Neural progenitor cell (in vitro differentiated cells): ENCODE measurements at regions not wholly inside any gene's neighbourhood (a gene's known extent, or its start where the extent isn't known, plus 50 kb on each side); places are given as distances from the start of the nearest gene placed in this dataset.

Source experiments
- DNase-seq: peaks from one replicate; pipeline ENCODE4 v3.0.0-alpha.2; 2016; ENCODE audit warnings: low spot score
- H2AFZ ChIP-seq: fragments of 200-600 bp; sonication (generic); replicated peaks from 2 replicates; pipeline ENCODE4 v1.6.1; 2016; ENCODE audit warnings: antibody characterized with exemption
- H3F3A ChIP-seq: fragments of 200-600 bp; sonication (generic); 2 replicates; pipeline ENCODE4 v1.6.1; 2016; ENCODE audit warnings: antibody characterized with exemption, low read depth
- H3K27ac ChIP-seq: fragments of 200-600 bp; sonication (generic); 2 replicates; pipeline ENCODE4 v1.5.1; 2016; ENCODE audit warnings: mild to moderate bottlenecking
- H3K27me3 ChIP-seq: fragments of 200-600 bp; sonication (generic); 2 replicates; pipeline ENCODE4 v1.6.1; 2016; ENCODE audit warnings: mild to moderate bottlenecking, moderate library complexity
- H3K36me3 ChIP-seq: fragments of 200-600 bp; sonication (generic); 2 replicates; pipeline ENCODE4 v1.5.1; 2016
- H3K4me1 ChIP-seq: fragments of 200-600 bp; sonication (generic); 2 replicates; pipeline ENCODE4 v1.6.1; 2016; ENCODE audit warnings: mixed run types
- H3K4me2 ChIP-seq: fragments of 200-600 bp; sonication (generic); 2 replicates; pipeline ENCODE4 v1.6.1; 2016
- H3K4me3 ChIP-seq: fragments of 200-600 bp; sonication (generic); 2 replicates; pipeline ENCODE4 v1.5.1; 2016
- H3K79me2 ChIP-seq: fragments of 200-600 bp; sonication (generic); 2 replicates; pipeline ENCODE4 v1.6.1; 2016; ENCODE audit warnings: low read depth
- H3K9ac ChIP-seq: fragments of 200-600 bp; sonication (generic); 2 replicates; pipeline ENCODE4 v1.6.1; 2016
- H3K9me3 ChIP-seq: fragments of 200-600 bp; sonication (generic); 2 replicates; pipeline ENCODE4 v1.5.1; 2016; ENCODE audit warnings: low read depth
- H4K20me1 ChIP-seq: fragments of 200-600 bp; sonication (generic); 2 replicates; pipeline ENCODE4 v1.6.1; 2016; ENCODE audit warnings: low read depth
- H3K27ac Mint-ChIP-seq: 3 replicates; pipeline ENCODE4 v1.8.0; 2021; ENCODE audit warnings: mixed read lengths
- H3K27me3 Mint-ChIP-seq: 2 replicates; pipeline ENCODE4 v1.8.0; 2022; ENCODE audit warnings: low read depth, mild to moderate bottlenecking, inconsistent platforms, moderate library complexity, mixed read lengths; ENCODE audit not compliant: insufficient read depth
- H3K36me3 Mint-ChIP-seq: 3 replicates; pipeline ENCODE4 v1.8.0; 2021; ENCODE audit warnings: mixed read lengths
- H3K4me1 Mint-ChIP-seq: 3 replicates; pipeline ENCODE4 v1.8.0; 2021; ENCODE audit warnings: mixed read lengths
- H3K4me3 Mint-ChIP-seq: 3 replicates; pipeline ENCODE4 v1.8.0; 2021; ENCODE audit warnings: mild to moderate bottlenecking, moderate library complexity, mixed read lengths
- H3K9me3 Mint-ChIP-seq: 3 replicates; pipeline ENCODE4 v1.8.0; 2020; ENCODE audit warnings: mixed read lengths
- CTCF ChIP-seq: fragments of 200-600 bp; sonication (generic); IDR thresholded peaks from 2 replicates; pipeline ENCODE4 v1.5.1; 2017; ENCODE audit warnings: antibody characterized with exemption, mild to moderate bottlenecking
- EZH2 ChIP-seq: fragments of 200-600 bp; sonication (generic); IDR thresholded peaks from 2 replicates; pipeline ENCODE4 v1.6.1; 2017; ENCODE audit warnings: antibody characterized with exemption, mild to moderate bottlenecking, moderate library complexity
- EZH2phosphoT487 ChIP-seq: fragments of 200-600 bp; sonication (generic); IDR thresholded peaks from 2 replicates; pipeline ENCODE4 v1.6.1; 2017; ENCODE audit warnings: antibody characterized with exemption

DNA sequence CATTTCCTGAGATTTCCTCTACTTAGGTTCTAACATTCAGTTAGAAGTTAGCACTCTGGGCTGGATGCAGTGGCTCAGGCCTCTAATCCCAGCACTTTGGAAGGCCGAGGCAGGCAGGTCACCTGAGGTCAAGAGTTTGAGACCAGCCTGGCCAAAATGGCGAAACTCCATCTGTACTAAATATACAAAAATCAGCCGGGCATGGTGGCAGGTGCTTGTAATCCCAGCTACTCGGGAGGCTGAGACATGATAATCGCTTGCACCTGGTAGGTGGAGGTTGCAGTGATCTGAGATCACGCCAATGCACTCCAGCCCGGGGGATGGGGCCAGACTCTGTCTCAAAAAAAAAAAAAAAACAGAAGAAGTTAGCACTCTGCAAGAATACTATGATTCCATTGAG is 1430.9 kb downstream of the CDH11 start:
- peaks cover 2% of the 10 kb centered on the region for H3K4me1 Mint-ChIP-seq
- no peaks in the 10 kb centered on the region for H3K79me2 ChIP-seq
- peaks cover 3% of the 10 kb centered on the region for H3K9me3 ChIP-seq
- H3K4me1 ChIP-seq: no peaks in the 10 kb centered on the region
- no peak overlapping the region for H3K27ac Mint-ChIP-seq
- no peaks in the 10 kb centered on the region for H3K36me3 Mint-ChIP-seq
- H3F3A ChIP-seq: no peaks in the 10 kb centered on the region
- no peak overlapping the region for H2AFZ ChIP-seq
- H3K4me3 ChIP-seq: no peak overlapping the region
- no peaks in the 10 kb centered on the region for H3K36me3 ChIP-seq
- TF ChIP-seq EZH2phosphoT487 (no peak), CTCF (no peak), EZH2 (no peak)
- H3K4me3 Mint-ChIP-seq: no peak overlapping the region
- H4K20me1 ChIP-seq: no peaks in the 10 kb centered on the region
- no peak overlapping the region for H3K4me2 ChIP-seq
- no peak overlapping the region for H3K9ac ChIP-seq
- H3K27me3 ChIP-seq: no peaks in the 10 kb centered on the region
- H3K27ac ChIP-seq: no peak overlapping the region
- no peak for DNase-seq
- peaks cover 2% of the 10 kb centered on the region for H3K9me3 Mint-ChIP-seq
- no peaks in the 10 kb centered on the region for H3K27me3 Mint-ChIP-seq

DNA sequence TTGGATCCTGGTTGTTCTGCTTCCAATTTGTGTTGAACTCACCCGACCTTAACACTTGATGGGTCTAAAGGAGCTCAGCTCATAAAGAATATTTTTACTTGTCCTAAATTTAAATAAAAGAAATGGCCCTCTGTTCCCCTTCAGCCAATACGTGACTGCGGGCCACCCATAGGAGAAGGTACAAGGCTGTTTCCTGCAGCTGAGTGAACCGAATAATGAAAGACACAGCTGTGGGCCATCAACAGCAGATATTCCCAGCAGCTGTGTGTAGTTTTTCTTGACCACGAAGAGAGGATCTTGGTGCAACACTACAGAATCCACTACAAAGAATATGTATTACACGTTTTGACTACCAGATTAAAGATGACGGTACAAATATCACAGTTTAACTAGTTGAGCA is 1431.6 kb downstream of the CDH11 start:
- no peak overlapping the region for H3K4me3 ChIP-seq
- no peak overlapping the region for H3K4me2 ChIP-seq
- no peak for DNase-seq
- H3K36me3 ChIP-seq: no peaks in the 10 kb centered on the region
- no peak overlapping the region for H3K27ac ChIP-seq
- no peaks in the 10 kb centered on the region for H4K20me1 ChIP-seq
- H3K9ac ChIP-seq: no peak overlapping the region
- no peak overlapping the region for H3K27ac Mint-ChIP-seq
- no peaks in the 10 kb centered on the region for H3K27me3 ChIP-seq
- H3K4me3 Mint-ChIP-seq: no peak overlapping the region
- H3K9me3 Mint-ChIP-seq: peaks cover 6% of the 10 kb centered on the region
- TF ChIP-seq CTCF (no peak), EZH2phosphoT487 (no peak), EZH2 (no peak)
- peaks cover 3% of the 10 kb centered on the region for H3K9me3 ChIP-seq
- H3K4me1 Mint-ChIP-seq: peaks cover 2% of the 10 kb centered on the region
- H3K27me3 Mint-ChIP-seq: peaks cover 3% of the 10 kb centered on the region
- no peaks in the 10 kb centered on the region for H3K4me1 ChIP-seq
- no peaks in the 10 kb centered on the region for H3F3A ChIP-seq
- H2AFZ ChIP-seq: no peak overlapping the region
- no peaks in the 10 kb centered on the region for H3K36me3 Mint-ChIP-seq
- no peaks in the 10 kb centered on the region for H3K79me2 ChIP-seq

DNA sequence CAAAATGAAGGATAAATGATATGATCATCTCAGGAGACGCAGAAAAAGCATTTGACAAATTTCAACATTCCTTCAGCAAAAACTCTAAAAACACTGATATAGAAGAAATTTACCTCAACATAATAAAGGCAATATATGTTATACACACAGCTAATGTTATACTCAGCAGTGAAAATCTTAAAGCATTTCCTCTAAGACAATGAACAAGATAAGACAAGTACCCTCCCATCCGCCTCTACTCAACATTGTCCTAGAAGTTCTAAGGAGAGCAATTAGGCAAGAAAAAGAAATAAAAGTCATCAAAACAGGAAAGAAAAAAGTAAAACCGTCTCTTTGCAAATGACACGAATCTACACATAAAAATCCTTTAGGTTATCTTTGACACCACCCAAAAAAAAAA is 1432.8 kb downstream of the CDH11 start:
- Histone ChIP-seq H2AFZ (no peak overlapping the region), H4K20me1 (no peaks in the 10 kb centered on the region), H3K79me2 (no peaks in the 10 kb centered on the region), H3F3A (no peaks in the 10 kb centered on the region), H3K9ac (no peak overlapping the region), H3K27ac (no peak overlapping the region), H3K4me3 (no peak overlapping the region), H3K36me3 (no peaks in the 10 kb centered on the region), H3K27me3 (no peaks in the 10 kb centered on the region), H3K4me2 (no peak overlapping the region), H3K9me3 (peaks cover 3% of the 10 kb centered on the region), H3K4me1 (no peaks in the 10 kb centered on the region)
- Mint-ChIP-seq H3K36me3 (no peaks in the 10 kb centered on the region), H3K27me3 (peaks cover 3% of the 10 kb centered on the region), H3K4me1 (no peaks in the 10 kb centered on the region), H3K27ac (no peak overlapping the region), H3K9me3 (peaks cover 8% of the 10 kb centered on the region), H3K4me3 (no peak overlapping the region)
- no peak for DNase-seq
- TF ChIP-seq EZH2phosphoT487: no peak

DNA sequence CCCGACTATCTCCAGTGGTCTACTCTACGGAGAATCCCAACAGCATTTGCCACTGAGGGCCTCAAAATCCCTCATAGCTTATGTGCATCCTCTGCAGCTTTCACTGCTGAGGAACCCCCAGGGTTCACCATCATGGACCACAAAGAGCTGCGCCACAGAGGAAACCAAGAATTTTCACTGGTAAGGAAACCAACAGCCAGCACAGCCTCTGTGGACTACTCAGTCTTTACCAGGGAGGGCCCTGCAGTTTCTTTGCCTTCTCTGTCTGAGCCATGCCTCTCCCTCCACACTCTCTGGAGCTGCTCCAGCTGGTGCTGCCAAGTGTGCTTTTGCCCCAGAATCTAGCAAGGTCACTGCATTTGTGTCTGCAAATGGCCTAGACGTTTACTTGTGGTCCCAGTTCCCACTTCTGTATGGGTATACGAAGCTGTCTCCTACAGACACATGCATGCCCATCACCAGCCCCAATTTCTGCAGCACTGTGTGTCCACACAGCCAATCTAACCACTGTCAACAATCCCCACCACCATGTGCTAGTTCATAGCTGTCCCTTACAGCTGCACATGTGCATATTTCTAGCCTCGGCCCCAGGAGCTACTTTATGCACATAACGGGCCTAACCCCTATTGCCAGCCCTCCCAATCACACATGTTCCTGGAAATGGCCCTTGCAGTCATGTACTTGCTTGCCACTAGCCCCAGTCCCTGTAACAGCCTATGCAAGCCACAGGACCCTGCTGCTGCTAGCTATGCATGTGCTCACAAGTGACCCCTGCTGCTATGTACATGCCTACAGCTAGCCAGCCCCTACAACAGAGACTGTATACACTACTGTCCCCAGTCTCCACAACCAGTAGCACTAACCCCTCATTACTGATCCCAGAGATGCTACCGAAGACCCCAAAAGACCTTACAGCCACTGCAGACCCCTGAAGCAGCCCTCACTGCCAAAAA is 1437.4 kb downstream of the CDH11 start:
- Histone ChIP-seq H3K27ac (no peak overlapping the region), H3K4me3 (no peak overlapping the region), H3K79me2 (no peaks in the 10 kb centered on the region), H4K20me1 (no peaks in the 10 kb centered on the region), H3K36me3 (no peaks in the 10 kb centered on the region), H2AFZ (peak overlapping the region; percentile 41), H3K9me3 (no peaks in the 10 kb centered on the region), H3K4me1 (no peaks in the 10 kb centered on the region), H3K27me3 (no peaks in the 10 kb centered on the region), H3F3A (no peaks in the 10 kb centered on the region), H3K9ac (no peak overlapping the region), H3K4me2 (no peak overlapping the region)
- H3K4me1 Mint-ChIP-seq: no peaks in the 10 kb centered on the region
- no peaks in the 10 kb centered on the region for H3K36me3 Mint-ChIP-seq
- no peak overlapping the region for H3K4me3 Mint-ChIP-seq
- peaks cover 5% of the 10 kb centered on the region for H3K9me3 Mint-ChIP-seq
- no peak overlapping the region for H3K27ac Mint-ChIP-seq
- peak; percentile 28 for DNase-seq
- no peak for TF ChIP-seq EZH2phosphoT487
- peaks cover 3% of the 10 kb centered on the region for H3K27me3 Mint-ChIP-seq
